SK-N-MC (cell line): ENCODE measurements at regions not wholly inside any gene's neighbourhood (a gene's known extent, or its start where the extent isn't known, plus 50 kb on each side); places are given as distances from the start of the nearest gene placed in this dataset.

Experiments
- DNase-seq: peaks from one replicate; pipeline ENCODE4 v3.0.0-alpha.2; 2011; ENCODE audit warnings: low read depth, low spot score
- H3K27ac ChIP-seq: fragments of 200-600 bp; sonication (generic); 2 replicates; pipeline ENCODE4 v1.5.1; 2016; ENCODE audit warnings: mixed run types
- H3K36me3 ChIP-seq: fragments of 200-600 bp; sonication (generic); 2 replicates; pipeline ENCODE4 v1.6.1; 2017; ENCODE audit warnings: antibody characterized with exemption, low read length, mixed read lengths; ENCODE audit not compliant: insufficient read depth
- H3K4me3 ChIP-seq: fragments of 200-600 bp; sonication (generic); 2 replicates; pipeline ENCODE4 v1.5.1; 2016
- H3K9ac ChIP-seq: fragments of 200-600 bp; sonication (generic); 2 replicates; pipeline ENCODE4 v1.8.0; 2017; ENCODE audit warnings: mixed run types, mixed read lengths; ENCODE audit not compliant: insufficient read length
- H3K9me3 ChIP-seq: fragments of 200-600 bp; sonication (generic); 2 replicates; pipeline ENCODE4 v1.6.1; 2017; ENCODE audit warnings: low read depth, mild to moderate bottlenecking, antibody characterized with exemption, low read length, moderate library complexity, mixed read lengths
- EZH2 ChIP-seq: fragments of 200-600 bp; sonication (generic); IDR thresholded peaks from one replicate; pipeline ENCODE4 v1.6.1; 2017; ENCODE audit warnings: antibody characterized with exemption
- FOXP2 ChIP-seq: optimal IDR thresholded peaks from 2 replicates; pipeline ENCODE3; 2011; ENCODE audit warnings: mild to moderate bottlenecking, moderate library complexity; ENCODE audit not compliant: insufficient read depth; ENCODE audit errors: extremely low read length, control extremely low read depth
- POLR2AphosphoS5 ChIP-seq: IDR thresholded peaks from 2 replicates; pipeline ENCODE4 v1.6.1; 2012; ENCODE audit warnings: mild to moderate bottlenecking, low read depth, low read length, borderline replicate concordance

DNA sequence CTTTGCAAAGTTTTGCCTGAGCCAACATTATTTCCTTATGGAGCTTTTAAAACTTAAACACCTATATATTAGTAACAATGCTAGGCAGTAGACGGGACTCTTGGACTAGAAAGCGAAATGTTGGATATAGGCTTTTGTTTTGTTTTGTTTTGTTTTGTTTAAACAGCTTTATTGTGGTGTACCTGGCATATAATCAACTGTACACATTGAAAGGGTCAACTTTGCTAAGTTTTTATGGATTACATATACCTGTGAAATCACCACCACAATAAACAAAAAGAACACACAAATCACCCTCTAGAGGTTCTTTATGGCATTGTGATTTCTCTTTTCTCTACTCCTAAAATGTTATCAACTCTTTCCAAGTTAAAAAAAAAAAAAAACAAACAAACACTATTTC lies 184.9 kb upstream of the LNX1 start:
- no peak for TF ChIP-seq FOXP2
- TF ChIP-seq EZH2 = no peak
- no peak for TF ChIP-seq POLR2AphosphoS5
- Histone ChIP-seq H3K36me3 (no peaks in the 10 kb centered on the region), H3K27ac (no peak overlapping the region), H3K9ac (no peak overlapping the region), H3K4me3 (no peak overlapping the region), H3K9me3 (no peaks in the 10 kb centered on the region)
- DNase-seq = no peak

DNA sequence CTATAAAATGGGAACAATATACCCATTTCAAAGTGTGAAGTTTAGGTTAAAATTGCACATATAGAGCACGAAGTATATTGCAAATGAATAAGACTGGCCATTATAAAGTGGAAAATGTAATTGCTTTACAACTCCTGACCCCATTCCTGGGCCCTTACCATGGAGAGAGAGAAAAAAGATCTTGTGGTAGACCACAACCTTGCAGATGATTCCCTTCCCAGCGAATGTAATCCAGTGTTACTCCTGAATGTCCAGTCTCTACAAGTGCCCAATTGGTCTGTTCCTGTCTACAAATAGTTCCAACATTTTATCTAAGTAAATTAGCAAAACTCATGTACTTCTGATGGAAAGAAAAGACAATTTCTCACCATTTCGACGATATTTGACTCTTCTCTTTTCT lies 184.1 kb upstream of the LNX1 start:
- Histone ChIP-seq H3K27ac (no peak overlapping the region), H3K36me3 (no peaks in the 10 kb centered on the region), H3K4me3 (no peak overlapping the region), H3K9ac (no peak overlapping the region), H3K9me3 (no peaks in the 10 kb centered on the region)
- TF ChIP-seq EZH2 (no peak), POLR2AphosphoS5 (no peak), FOXP2 (no peak)
- no peak for DNase-seq

- Histone ChIP-seq H3K4me3 (no peak overlapping the region), H3K9ac (no peak overlapping the region), H3K36me3 (no peaks in the 10 kb centered on the region), H3K9me3 (no peaks in the 10 kb centered on the region), H3K27ac (no peak overlapping the region)
- DNase-seq = no peak
- TF ChIP-seq POLR2AphosphoS5 (no peak), EZH2 (no peak), FOXP2 (no peak)
These were observed 180.0 kb upstream of the LNX1 start for GRCh38 chr4:53771326-53771725.

DNA sequence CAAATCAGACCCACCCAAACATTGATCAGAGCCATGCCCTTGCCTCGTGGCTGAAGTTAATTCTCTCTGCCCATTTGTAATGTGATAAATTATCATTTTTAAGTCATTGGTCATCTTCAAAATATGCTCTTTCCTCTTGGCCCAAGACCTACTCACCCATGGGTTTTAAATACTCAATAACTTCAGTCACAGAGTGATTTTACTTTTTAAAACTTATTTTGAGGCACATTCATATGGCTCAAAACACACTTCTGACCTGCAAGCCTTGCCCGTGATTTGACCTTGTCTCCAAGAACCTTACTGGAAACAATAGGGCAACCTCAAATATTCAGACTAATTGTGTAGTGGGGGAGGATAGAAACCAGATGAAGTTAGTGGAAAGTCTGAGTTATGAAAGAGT lies 176.2 kb upstream of the LNX1 start:
- Histone ChIP-seq H3K9ac (no peak overlapping the region), H3K27ac (no peak overlapping the region), H3K9me3 (no peaks in the 10 kb centered on the region), H3K36me3 (no peaks in the 10 kb centered on the region), H3K4me3 (no peak overlapping the region)
- no peak for DNase-seq
- no peak for TF ChIP-seq EZH2
- TF ChIP-seq POLR2AphosphoS5 = no peak
- no peak for TF ChIP-seq FOXP2

DNA sequence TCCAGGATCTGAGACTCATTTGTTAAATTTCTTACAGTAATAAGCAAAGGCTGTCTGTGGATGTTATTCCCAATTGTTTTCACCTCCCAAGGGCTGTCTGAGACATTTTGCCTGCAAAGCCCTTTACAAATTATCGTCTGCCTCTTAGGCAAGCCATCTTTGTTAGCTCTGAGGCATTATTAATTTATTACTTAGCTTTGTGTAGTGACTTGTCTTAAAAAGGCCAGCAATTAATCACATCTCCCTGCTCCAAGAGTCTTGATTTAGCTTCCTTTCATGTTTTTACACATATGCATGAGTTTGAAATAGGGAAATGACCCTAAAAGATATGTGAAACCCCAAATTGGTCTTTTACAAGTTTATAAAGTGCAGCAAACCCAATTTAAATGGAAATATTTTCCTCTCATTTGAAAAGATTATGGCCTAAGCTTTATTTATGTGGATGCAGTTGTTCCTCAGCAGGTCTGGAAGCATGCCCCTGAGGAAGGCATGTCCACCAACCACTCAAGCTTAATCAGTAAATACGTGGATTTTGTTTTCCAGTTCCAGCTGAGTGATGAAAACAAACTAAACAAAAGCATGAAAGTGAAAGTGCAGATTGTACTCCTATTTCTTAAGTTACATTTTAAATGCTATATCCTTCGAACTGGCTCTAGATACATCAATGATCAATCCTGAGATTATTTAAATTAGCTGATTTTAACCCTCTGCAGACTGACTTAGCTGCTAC lies 173.6 kb upstream of the LNX1 start:
- Histone ChIP-seq H3K4me3 (no peak overlapping the region), H3K36me3 (no peaks in the 10 kb centered on the region), H3K9ac (no peak overlapping the region), H3K27ac (no peak overlapping the region), H3K9me3 (no peaks in the 10 kb centered on the region)
- no peak for DNase-seq
- no peak for TF ChIP-seq FOXP2
- no peak for TF ChIP-seq EZH2
- no peak for TF ChIP-seq POLR2AphosphoS5

DNA sequence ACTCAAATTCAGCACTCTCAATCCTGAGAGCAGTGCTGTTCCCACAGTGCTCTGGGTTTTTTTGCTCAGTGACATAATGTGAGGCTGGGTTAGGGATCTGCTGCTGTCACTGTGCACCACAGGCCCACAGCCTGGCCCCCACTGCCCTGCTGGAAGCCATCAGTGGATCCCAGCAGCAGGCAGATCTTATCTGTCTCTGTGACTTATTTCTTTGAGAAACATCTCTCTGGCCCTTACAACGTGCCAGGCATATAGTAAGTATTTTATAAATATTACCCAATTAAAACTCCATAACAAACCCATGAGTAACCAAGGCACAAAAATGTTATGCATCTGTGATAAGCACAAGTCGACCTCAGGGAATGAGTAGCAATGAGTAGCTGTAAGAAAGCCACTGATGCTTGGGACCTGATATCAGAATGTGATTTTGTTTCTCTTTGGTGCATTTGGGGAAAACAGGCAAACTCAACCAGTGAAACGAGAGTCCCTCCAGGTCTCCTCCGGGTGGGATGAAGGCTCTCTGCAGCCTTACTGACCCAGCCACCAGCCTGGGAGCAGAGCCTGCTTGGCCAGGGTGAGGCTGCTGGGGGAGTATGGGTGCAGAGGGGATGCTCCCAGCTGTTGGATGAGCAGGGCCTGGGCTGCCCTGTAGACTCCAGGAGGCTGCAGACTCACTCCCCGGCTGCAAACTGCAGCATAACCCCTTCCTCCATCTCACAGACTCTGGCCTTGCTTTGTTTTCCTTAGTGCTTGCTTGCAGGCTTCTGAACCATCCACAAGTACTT lies 172.7 kb upstream of the LNX1 start:
- TF ChIP-seq EZH2 (no peak), FOXP2 (no peak), POLR2AphosphoS5 (no peak)
- H3K4me3 ChIP-seq = no peak overlapping the region
- H3K27ac ChIP-seq = no peak overlapping the region
- H3K36me3 ChIP-seq = no peaks in the 10 kb centered on the region
- DNase-seq = no peak
- no peak overlapping the region for H3K9ac ChIP-seq
- H3K9me3 ChIP-seq = no peaks in the 10 kb centered on the region

- Histone ChIP-seq H3K27ac (no peak overlapping the region), H3K9me3 (no peaks in the 10 kb centered on the region), H3K4me3 (no peak overlapping the region), H3K36me3 (no peaks in the 10 kb centered on the region), H3K9ac (no peak overlapping the region)
- no peak for DNase-seq
- no peak for TF ChIP-seq EZH2
- no peak for TF ChIP-seq FOXP2
- TF ChIP-seq POLR2AphosphoS5 = no peak
These were observed 164.4 kb upstream of the LNX1 start for GRCh38 chr4:53755656-53756055.

DNA sequence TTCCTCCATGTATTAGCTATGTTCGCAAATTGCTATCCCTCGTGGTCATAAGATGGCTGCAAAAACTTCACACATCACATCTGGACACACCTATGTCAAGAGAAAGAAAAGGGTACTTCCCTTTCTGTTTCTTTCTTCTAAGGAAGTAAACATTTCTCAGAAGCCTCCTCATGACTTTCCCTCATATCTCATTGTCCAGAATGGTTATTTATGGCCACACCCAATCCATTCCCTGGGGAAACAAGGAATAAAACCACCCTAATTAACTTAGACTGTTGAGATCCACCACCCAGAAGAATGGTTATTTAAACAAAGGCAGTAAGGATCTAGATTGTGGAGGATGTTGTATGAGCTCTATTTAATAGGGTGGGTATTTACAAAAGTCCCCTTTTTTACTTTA lies 160.8 kb upstream of the LNX1 start:
- H3K9me3 ChIP-seq = no peaks in the 10 kb centered on the region

DNA sequence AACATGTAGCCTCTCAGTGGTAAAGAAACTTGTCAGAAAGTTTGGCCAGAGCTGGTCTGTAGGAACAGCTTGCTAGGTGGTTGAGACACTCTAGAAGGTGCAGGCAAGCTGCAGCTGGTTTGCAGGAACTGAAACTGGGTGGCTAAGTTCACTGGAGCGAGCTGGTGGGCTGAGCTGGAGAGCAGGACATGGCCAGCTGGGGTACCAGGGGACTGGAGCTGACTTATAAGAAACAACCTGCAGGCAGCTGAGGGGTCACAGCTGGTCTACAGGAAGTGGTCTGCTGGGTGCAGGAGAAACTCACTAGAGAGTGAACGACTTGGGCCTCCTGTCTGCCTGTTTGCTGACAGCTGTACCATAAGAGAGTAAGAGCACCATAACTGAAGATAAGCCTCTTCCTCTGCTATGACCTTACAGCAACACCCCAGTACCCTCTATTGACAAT lies 157.1 kb upstream of the LNX1 start:
- TF ChIP-seq EZH2 = no peak
- no peak for TF ChIP-seq POLR2AphosphoS5
- no peak for TF ChIP-seq FOXP2
- no peak overlapping the region for H3K4me3 ChIP-seq
- no peaks in the 10 kb centered on the region for H3K9me3 ChIP-seq
- H3K36me3 ChIP-seq = no peaks in the 10 kb centered on the region
- DNase-seq = no peak
- H3K9ac ChIP-seq = no peak overlapping the region
- no peak overlapping the region for H3K27ac ChIP-seq

More for the DNA sequence above, 160.8 kb upstream of the LNX1 start:
- Histone ChIP-seq H3K9ac (no peak overlapping the region), H3K4me3 (no peak overlapping the region), H3K27ac (no peak overlapping the region), H3K36me3 (no peaks in the 10 kb centered on the region)
- no peak for DNase-seq
- no peak for TF ChIP-seq POLR2AphosphoS5
- no peak for TF ChIP-seq EZH2
- TF ChIP-seq FOXP2 = no peak
